Endodermal cell (in vitro differentiated cells): ENCODE measurements at regions not wholly inside any gene's neighbourhood (a gene's known extent, or its start where the extent isn't known, plus 50 kb on each side); places are given as distances from the start of the nearest gene placed in this dataset.

Experiments
- DNase-seq: peaks from one replicate; pipeline ENCODE4 v3.0.0-alpha.2; 2017
- H3K27ac ChIP-seq: 2 replicates; pipeline ENCODE4 v1.5.1; 2013; ENCODE audit warnings: mild to moderate bottlenecking, low read depth, low read length, moderate library complexity
- H3K27me3 ChIP-seq: 2 replicates; pipeline ENCODE4 v1.6.1; 2013; ENCODE audit warnings: mild to moderate bottlenecking, low read length, moderate library complexity; ENCODE audit not compliant: insufficient read depth, control insufficient read depth, poor library complexity, severe bottlenecking
- H3K36me3 ChIP-seq: 2 replicates; pipeline ENCODE4 v1.7.0; 2013; ENCODE audit warnings: mild to moderate bottlenecking, low read length, moderate library complexity; ENCODE audit not compliant: control insufficient read depth, insufficient read depth
- H3K4me1 ChIP-seq: one replicate; pipeline ENCODE4 v1.7.0; 2013; ENCODE audit warnings: low read length; ENCODE audit not compliant: control insufficient read depth, insufficient read depth
- H3K4me3 ChIP-seq: 2 replicates; pipeline ENCODE4 v1.5.1; 2013; ENCODE audit warnings: mild to moderate bottlenecking, low read length, moderate library complexity
- H3K9ac ChIP-seq: 2 replicates; pipeline ENCODE4 v1.6.1; 2013; ENCODE audit warnings: mild to moderate bottlenecking, low read length, moderate library complexity; ENCODE audit not compliant: poor library complexity, severe bottlenecking; ENCODE audit errors: extremely low read depth
- H3K9me3 ChIP-seq: 2 replicates; pipeline ENCODE4 v1.6.1; 2013; ENCODE audit warnings: mild to moderate bottlenecking, low read length, moderate library complexity; ENCODE audit not compliant: control insufficient read depth
- H3K27ac Mint-ChIP-seq: 2 replicates; pipeline ENCODE4 v1.8.0; 2020; ENCODE audit warnings: mixed read lengths
- H3K27me3 Mint-ChIP-seq: 2 replicates; pipeline ENCODE4 v1.8.0; 2021; ENCODE audit warnings: mild to moderate bottlenecking, mixed read lengths; ENCODE audit not compliant: insufficient read depth
- H3K36me3 Mint-ChIP-seq: 2 replicates; pipeline ENCODE4 v1.8.0; 2020; ENCODE audit warnings: low read depth, mixed read lengths
- H3K4me1 Mint-ChIP-seq: 2 replicates; pipeline ENCODE4 v1.8.0; 2020; ENCODE audit warnings: mixed read lengths
- H3K4me3 Mint-ChIP-seq: 2 replicates; pipeline ENCODE4 v1.8.0; 2020; ENCODE audit warnings: mild to moderate bottlenecking, moderate library complexity, mixed read lengths
- H3K9me3 Mint-ChIP-seq: 2 replicates; pipeline ENCODE4 v1.8.0; 2020; ENCODE audit warnings: mild to moderate bottlenecking, mixed read lengths
- WGBS, 2 experiments: methylation state at CpG; one replicate each; pipeline versions ENCODE4 v1.1.5 to v1.1.7; 2013; ENCODE audit warnings: missing lambda C conversion rate in 2 of 2, mixed read lengths in 1 of 2; ENCODE audit not compliant: insufficient coverage in 1 of 2, insufficient read length in 1 of 2; 5-methylcytosine and 5-hydroxymethylcytosine counted together
- TF ChIP-seq, protein P1 (sequence below): fragments of 200-600 bp; sonication (generic); conservative IDR thresholded peaks from 2 replicates; pipeline ENCODE4 v1.5.0; 2021; ENCODE audit warnings: antibody characterized with exemption, mild to moderate bottlenecking

DNA sequence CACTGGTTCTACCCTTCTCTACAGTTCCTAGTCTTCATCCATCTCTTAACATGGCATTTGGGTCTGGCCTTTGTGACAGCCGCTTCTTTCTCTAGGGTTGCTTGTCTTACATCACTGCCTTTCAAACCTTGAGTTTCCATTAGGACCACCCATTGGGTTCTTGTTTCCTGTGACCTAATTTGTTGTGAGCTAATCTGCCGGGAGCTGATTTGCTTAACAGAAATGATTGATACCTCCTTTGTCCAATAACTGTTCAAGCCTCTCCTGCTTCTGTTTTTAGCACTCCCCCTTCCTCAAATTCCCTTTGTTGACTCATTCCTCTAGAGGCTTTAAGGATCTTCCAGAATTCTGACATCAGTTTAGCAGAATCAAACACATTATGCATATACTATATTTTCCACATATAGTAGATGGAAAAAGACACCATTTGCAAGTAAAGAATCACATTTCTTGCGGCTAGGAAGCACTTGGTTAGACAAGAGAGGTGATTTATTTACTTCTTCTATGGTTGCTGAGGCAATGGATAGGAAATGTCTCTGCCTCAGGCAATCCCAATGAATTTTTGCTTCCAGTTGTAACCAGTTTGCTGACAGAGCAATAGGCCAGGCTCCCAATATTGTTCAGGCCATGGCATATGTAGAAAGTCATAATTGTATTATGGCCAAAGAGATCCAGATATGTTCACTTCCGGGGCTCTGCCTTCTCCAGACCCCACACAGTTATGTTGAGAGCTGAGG lies 130.7 kb downstream of the SNX19 start:
- Mint-ChIP-seq H3K27me3 (peaks cover 46% of the 10 kb centered on the region), H3K4me1 (peaks cover 17% of the 10 kb centered on the region), H3K4me3 (no peak overlapping the region), H3K27ac (no peak overlapping the region), H3K36me3 (no peaks in the 10 kb centered on the region), H3K9me3 (peaks cover 5% of the 10 kb centered on the region)
- peaks cover 71% of the 10 kb centered on the region for H3K27me3 ChIP-seq
- peaks cover 2% of the 10 kb centered on the region for H3K9me3 ChIP-seq
- H3K9ac ChIP-seq: no peak overlapping the region
- no peak overlapping the region for H3K4me3 ChIP-seq
- no peak overlapping the region for H3K27ac ChIP-seq
- no peak for DNase-seq
- H3K36me3 ChIP-seq: no peaks in the 10 kb centered on the region
- no peaks in the 10 kb centered on the region for H3K4me1 ChIP-seq
- TF ChIP-seq, protein P1, sequence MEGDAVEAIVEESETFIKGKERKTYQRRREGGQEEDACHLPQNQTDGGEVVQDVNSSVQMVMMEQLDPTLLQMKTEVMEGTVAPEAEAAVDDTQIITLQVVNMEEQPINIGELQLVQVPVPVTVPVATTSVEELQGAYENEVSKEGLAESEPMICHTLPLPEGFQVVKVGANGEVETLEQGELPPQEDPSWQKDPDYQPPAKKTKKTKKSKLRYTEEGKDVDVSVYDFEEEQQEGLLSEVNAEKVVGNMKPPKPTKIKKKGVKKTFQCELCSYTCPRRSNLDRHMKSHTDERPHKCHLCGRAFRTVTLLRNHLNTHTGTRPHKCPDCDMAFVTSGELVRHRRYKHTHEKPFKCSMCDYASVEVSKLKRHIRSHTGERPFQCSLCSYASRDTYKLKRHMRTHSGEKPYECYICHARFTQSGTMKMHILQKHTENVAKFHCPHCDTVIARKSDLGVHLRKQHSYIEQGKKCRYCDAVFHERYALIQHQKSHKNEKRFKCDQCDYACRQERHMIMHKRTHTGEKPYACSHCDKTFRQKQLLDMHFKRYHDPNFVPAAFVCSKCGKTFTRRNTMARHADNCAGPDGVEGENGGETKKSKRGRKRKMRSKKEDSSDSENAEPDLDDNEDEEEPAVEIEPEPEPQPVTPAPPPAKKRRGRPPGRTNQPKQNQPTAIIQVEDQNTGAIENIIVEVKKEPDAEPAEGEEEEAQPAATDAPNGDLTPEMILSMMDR: no peak
- WGBS, 2 experiments: 87 to 96% methylated on average over 3 to 4 of the region's 4 CpGs

DNA sequence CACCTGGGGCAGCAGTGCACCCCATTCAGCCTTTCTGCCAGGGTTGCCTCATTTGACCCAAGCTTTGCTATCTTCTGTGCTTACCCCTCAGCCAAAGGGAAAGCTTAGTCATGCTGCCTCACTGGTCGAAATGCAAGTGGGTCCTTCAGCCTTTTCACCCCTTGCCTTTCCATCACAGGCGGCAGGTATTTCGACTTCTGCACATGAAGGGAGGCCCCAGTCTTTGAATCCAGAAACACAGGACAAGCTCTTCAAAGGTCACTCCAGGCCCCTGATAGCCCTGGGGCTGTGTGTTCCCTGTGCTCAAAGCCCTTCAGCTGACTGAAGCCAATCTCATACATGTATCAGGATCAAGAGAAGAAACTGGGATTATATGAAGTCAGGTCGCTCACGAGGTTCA lies 129.7 kb downstream of the SNX19 start:
- no peak overlapping the region for H3K27ac Mint-ChIP-seq
- Histone ChIP-seq H3K27ac (no peak overlapping the region), H3K27me3 (peaks cover 60% of the 10 kb centered on the region), H3K9me3 (peaks cover 5% of the 10 kb centered on the region), H3K9ac (no peak overlapping the region), H3K4me1 (no peaks in the 10 kb centered on the region), H3K36me3 (no peaks in the 10 kb centered on the region), H3K4me3 (no peak overlapping the region)
- no peak overlapping the region for H3K4me3 Mint-ChIP-seq
- WGBS, 2 experiments: 82 to 94% methylated on average over 3 to 5 of the region's 5 CpGs
- H3K9me3 Mint-ChIP-seq: peaks cover 12% of the 10 kb centered on the region
- no peak for DNase-seq
- H3K4me1 Mint-ChIP-seq: peaks cover 17% of the 10 kb centered on the region
- peaks cover 49% of the 10 kb centered on the region for H3K27me3 Mint-ChIP-seq
- TF ChIP-seq, protein P1: no peak
- no peaks in the 10 kb centered on the region for H3K36me3 Mint-ChIP-seq

DNA sequence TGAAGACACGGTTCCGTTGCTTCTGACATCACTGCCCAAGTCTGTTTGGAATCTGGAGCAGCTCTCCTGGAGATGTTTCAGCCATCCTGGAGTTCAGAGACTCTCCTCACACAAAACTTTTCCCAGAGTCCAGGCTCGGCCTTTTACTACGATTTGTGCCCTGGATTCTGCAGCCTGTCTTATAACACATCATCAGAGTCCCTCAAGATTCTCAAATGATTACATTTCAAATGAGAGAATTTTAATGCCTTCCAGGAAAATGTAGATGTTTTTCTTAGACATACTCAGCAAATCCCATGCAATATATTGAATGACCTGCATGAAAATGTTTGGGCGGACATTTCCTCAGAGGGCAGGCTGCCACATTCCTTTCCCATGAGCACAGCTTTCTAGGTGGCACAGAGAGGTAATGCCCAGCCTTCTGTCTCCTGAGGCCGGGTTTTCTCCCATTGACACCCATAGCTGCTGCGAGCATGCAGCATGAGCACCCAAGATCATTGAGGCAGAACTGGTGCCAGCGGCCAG lies 129.1 kb downstream of the SNX19 start:
- Histone ChIP-seq H3K9me3 (peaks cover 5% of the 10 kb centered on the region), H3K27me3 (peaks cover 55% of the 10 kb centered on the region), H3K4me3 (no peak overlapping the region), H3K27ac (no peak overlapping the region), H3K36me3 (no peaks in the 10 kb centered on the region), H3K9ac (no peak overlapping the region), H3K4me1 (no peaks in the 10 kb centered on the region)
- WGBS, 2 experiments: 91 to 92% methylated on average over 8 of the region's 8 CpGs
- H3K4me3 Mint-ChIP-seq: no peak overlapping the region
- peaks cover 43% of the 10 kb centered on the region for H3K27me3 Mint-ChIP-seq
- no peak overlapping the region for H3K27ac Mint-ChIP-seq
- DNase-seq: no peak
- peaks cover 14% of the 10 kb centered on the region for H3K4me1 Mint-ChIP-seq
- TF ChIP-seq, protein P1: no peak
- no peaks in the 10 kb centered on the region for H3K36me3 Mint-ChIP-seq
- peaks cover 12% of the 10 kb centered on the region for H3K9me3 Mint-ChIP-seq
